Stimulated activated effector memory CD8-positive, alpha-beta T cell treated with anti-CD3 and anti-CD28 coated beads, Interleukin-12 subunit alpha, Interleukin-12 subunit beta, amount 100 ng/mL, for 72 hours (primary cell): ENCODE measurements at regions not wholly inside any gene's neighbourhood (a gene's known extent, or its start where the extent isn't known, plus 50 kb on each side); places are given as distances from the start of the nearest gene placed in this dataset.

Source experiments
- ATAC-seq: fragments of 150-1000 bp; cut with Tn5 transposase; 2 replicates; pipeline ENCODE4 v1.10.0; 2021
- DNase-seq, 2 donors: peaks; one replicate each; pipeline ENCODE4 v3.0.0; 2021 to 2022; ENCODE audit warnings: low spot score in 2 of 2
- H3K27ac Mint-ChIP-seq: one replicate; pipeline ENCODE4 v1.8.0; 2022; ENCODE audit warnings: mild to moderate bottlenecking, mixed read lengths
- H3K36me3 Mint-ChIP-seq: one replicate; pipeline ENCODE4 v1.8.0; 2022; ENCODE audit warnings: mild to moderate bottlenecking, mixed read lengths
- H3K4me1 Mint-ChIP-seq: one replicate; pipeline ENCODE4 v1.8.0; 2022; ENCODE audit warnings: mixed read lengths
- H3K4me3 Mint-ChIP-seq: one replicate; pipeline ENCODE4 v1.8.0; 2022; ENCODE audit warnings: mild to moderate bottlenecking, mixed read lengths
- H3K9me3 Mint-ChIP-seq: one replicate; pipeline ENCODE4 v1.8.0; 2022; ENCODE audit warnings: mixed read lengths

- Mint-ChIP-seq H3K27ac (no peak overlapping the region), H3K9me3 (peaks cover 20% of the 10 kb centered on the region), H3K4me3 (no peak overlapping the region), H3K4me1 (no peaks in the 10 kb centered on the region), H3K36me3 (no peaks in the 10 kb centered on the region)
- ATAC-seq (no peak), DNase-seq (no peak)
Measured at GRCh38 chr6:112822769-112823168, 475.6 kb downstream of the RFPL4B start.

DNA sequence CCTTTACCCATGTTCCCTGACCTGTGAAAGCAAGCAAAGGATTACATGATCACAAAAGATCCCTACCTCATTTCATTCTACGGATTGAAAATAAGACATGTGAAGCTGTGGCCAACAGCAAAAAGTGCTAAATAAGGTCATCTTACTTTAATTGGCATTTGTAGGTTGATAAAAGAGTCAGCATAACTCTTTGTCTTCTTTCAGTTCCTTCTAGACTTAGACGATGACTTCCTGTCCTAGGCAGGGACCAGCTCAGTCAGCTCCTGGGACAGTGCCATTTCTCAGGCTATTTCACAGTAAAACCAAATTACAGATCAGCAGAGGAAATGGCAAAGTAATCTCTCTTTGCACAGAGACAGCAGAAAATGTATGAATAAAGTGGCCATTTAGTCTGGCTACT lies 480.7 kb downstream of the RFPL4B start:
- DNase-seq = no peak
- H3K27ac Mint-ChIP-seq = no peak overlapping the region
- no peak for ATAC-seq
- no peaks in the 10 kb centered on the region for H3K4me1 Mint-ChIP-seq
- no peak overlapping the region for H3K4me3 Mint-ChIP-seq
- peaks cover 13% of the 10 kb centered on the region for H3K9me3 Mint-ChIP-seq
- no peaks in the 10 kb centered on the region for H3K36me3 Mint-ChIP-seq

DNA sequence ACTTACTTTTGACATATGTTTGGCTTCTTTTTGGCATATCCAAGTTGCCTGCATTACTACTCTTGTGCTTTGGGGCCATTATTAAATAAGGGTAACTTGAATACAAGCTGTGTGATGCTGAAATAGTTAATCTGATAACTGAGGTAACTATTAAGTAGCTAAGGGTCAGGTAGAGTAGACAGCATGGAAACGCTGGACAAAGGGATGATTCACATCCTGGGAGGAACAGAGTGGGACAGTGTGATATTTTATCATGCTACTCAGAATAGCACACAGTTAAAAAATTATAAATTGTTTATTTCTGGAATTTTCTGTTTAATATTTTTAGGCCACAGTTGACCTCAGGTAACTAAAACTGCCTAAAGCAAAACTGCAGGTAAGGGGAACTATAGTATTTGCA lies 483.9 kb downstream of the RFPL4B start:
- Mint-ChIP-seq H3K36me3 (no peaks in the 10 kb centered on the region), H3K4me1 (no peaks in the 10 kb centered on the region), H3K27ac (no peak overlapping the region), H3K4me3 (no peak overlapping the region), H3K9me3 (peaks cover 4% of the 10 kb centered on the region)
- DNase-seq (no peak), ATAC-seq (no peak)

GRCh38 chr6:112833581-112834131 lies 486.5 kb downstream of the RFPL4B start:
- no peak overlapping the region for H3K27ac Mint-ChIP-seq
- H3K9me3 Mint-ChIP-seq = peaks cover 3% of the 10 kb centered on the region
- H3K36me3 Mint-ChIP-seq = no peaks in the 10 kb centered on the region
- no peaks in the 10 kb centered on the region for H3K4me1 Mint-ChIP-seq
- no peak overlapping the region for H3K4me3 Mint-ChIP-seq
- ATAC-seq (no peak), DNase-seq (no peak)

DNA sequence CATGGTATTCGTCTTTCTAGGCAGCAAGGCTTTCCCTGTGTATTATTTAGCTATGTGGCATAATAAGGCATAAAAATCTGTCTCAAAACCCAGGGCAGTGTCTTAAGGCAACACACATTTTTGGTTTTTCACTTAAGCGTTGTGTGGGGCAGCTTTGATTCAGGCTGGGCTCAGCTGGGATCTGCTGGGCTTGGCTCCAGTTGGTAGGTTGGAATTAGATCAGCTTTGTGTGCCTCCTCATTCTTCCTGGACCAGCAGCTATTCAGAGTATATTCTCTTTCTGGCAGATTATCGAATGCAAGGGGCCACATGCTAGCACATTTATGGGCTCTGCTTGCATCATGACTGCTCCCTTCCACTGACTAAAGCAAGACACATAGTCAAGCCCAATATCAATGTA lies 487.9 kb downstream of the RFPL4B start:
- ATAC-seq = no peak
- H3K4me3 Mint-ChIP-seq = no peak overlapping the region
- no peaks in the 10 kb centered on the region for H3K4me1 Mint-ChIP-seq

DNA sequence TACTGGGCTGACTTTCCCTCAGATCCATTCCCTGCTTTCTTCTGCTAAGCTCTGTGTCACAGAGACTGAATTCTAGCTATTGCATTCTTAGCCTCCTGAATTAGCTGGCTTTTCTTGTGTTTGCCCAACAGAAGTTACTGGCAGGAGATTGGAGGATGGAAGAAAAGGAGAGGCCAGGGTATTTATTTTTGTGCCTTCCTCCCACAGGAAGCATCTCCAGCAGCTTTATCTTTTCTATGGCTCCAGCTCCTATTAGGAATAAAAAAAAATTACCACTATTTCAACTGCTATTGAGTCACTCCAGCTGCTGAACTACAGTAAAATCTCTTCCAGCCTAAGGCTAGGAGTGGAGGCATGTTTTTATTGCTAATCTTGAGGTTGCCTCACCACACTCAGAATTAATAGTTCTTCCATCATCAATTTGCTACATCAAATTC lies 492.4 kb downstream of the RFPL4B start:
- ATAC-seq (no peak), DNase-seq (no peak)
- Mint-ChIP-seq H3K36me3 (no peaks in the 10 kb centered on the region), H3K4me1 (no peaks in the 10 kb centered on the region), H3K9me3 (peaks cover 8% of the 10 kb centered on the region), H3K27ac (no peak overlapping the region), H3K4me3 (no peak overlapping the region)

More for the DNA sequence above, 487.9 kb downstream of the RFPL4B start:
- Mint-ChIP-seq H3K27ac (no peak overlapping the region), H3K9me3 (no peaks in the 10 kb centered on the region), H3K36me3 (no peaks in the 10 kb centered on the region)
- DNase-seq = no peak

DNA sequence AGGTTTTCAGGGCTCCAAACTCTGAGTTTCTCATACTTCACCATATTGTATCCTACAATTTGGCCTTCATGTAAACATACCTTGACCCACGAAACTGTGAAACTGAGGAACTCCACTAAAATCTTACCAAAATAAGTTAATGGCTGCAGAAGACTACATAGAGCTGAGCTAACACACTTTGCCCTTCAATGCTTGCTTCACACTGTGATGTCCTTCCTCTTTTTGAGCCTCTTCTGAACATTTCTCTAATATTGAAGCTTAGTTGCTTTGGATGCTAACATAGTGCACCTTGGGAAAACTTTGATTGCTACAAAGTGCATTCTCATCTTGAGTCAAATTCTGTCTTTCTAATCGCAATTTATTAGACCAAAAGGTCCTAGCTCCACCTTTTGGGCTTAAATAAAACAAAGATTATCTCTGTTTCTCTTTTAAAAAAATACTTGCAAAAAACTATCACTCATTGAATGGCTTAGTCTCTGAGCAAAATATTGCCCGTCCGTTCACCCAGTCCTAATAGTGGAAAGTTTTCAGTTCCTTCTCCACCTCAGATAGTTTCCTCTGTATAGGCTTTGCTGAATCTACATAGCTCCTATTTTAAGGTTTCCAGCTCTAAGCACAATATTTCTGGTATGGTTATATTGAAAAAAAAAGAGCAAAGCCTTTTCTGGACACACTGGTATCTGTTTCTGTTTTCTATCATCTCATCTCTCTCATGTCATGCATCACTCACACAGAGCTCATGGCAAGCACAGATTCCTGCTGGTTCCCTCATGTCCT lies 494.6 kb downstream of the RFPL4B start:
- ATAC-seq = no peak
- H3K4me1 Mint-ChIP-seq = no peaks in the 10 kb centered on the region
- H3K27ac Mint-ChIP-seq = no peak overlapping the region
- no peak overlapping the region for H3K4me3 Mint-ChIP-seq
- H3K9me3 Mint-ChIP-seq = peaks cover 10% of the 10 kb centered on the region
- DNase-seq = no peak
- H3K36me3 Mint-ChIP-seq = no peaks in the 10 kb centered on the region

DNA sequence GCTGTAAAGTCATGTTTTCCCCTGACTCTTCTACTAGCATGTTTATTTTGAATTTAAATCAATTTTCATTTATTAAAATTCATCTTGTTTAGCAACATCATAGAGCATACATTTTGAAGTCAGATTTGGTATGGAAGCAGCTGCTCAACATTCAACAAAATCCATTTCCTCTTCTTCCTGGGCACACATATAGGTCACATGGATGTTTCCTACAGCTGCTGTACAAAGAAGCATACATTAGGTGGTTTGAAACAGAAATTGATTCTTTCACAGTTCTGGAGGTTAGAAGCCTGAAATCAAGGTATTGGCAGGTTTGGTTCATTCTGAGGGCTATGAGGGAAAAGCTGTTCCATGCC lies 495.2 kb downstream of the RFPL4B start:
- Mint-ChIP-seq H3K4me3 (no peak overlapping the region), H3K4me1 (no peaks in the 10 kb centered on the region), H3K36me3 (no peaks in the 10 kb centered on the region), H3K27ac (no peak overlapping the region), H3K9me3 (peaks cover 10% of the 10 kb centered on the region)
- DNase-seq (no peak), ATAC-seq (no peak)

GRCh38 chr6:112846681-112847080 lies 499.6 kb downstream of the RFPL4B start:
- no peak for DNase-seq
- H3K9me3 Mint-ChIP-seq = peaks cover 12% of the 10 kb centered on the region
- no peak overlapping the region for H3K4me3 Mint-ChIP-seq
- no peaks in the 10 kb centered on the region for H3K36me3 Mint-ChIP-seq
- ATAC-seq = no peak
- H3K27ac Mint-ChIP-seq = no peak overlapping the region
- no peaks in the 10 kb centered on the region for H3K4me1 Mint-ChIP-seq

DNA sequence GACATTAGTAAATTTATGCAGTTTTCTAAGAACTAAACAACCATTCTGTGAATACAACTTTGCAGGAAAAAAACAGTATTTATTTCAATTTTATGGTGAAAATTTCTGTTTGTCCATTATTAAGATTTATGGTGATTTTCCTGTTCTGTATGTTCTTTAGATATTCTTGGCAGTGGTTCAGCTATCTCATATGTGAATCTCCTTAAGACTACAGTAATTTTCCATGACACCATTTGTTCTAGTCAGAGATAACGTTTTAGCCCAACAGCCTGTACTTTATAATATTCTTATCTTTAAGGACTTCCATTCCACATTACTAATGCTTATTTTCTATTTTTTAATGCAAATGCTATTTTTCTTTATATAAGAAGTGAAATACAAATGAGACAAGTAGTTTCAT lies 504.0 kb downstream of the RFPL4B start:
- H3K27ac Mint-ChIP-seq = no peak overlapping the region
- DNase-seq (no peak), ATAC-seq (no peak)
- no peaks in the 10 kb centered on the region for H3K36me3 Mint-ChIP-seq
- no peaks in the 10 kb centered on the region for H3K4me1 Mint-ChIP-seq
- H3K9me3 Mint-ChIP-seq = peaks cover 3% of the 10 kb centered on the region
- H3K4me3 Mint-ChIP-seq = no peak overlapping the region

GRCh38 chr6:112853162-112853561 lies 506.0 kb downstream of the RFPL4B start:
- Mint-ChIP-seq H3K36me3 (no peaks in the 10 kb centered on the region), H3K4me3 (no peak overlapping the region), H3K4me1 (no peaks in the 10 kb centered on the region), H3K27ac (no peak overlapping the region), H3K9me3 (peaks cover 5% of the 10 kb centered on the region)
- ATAC-seq (no peak), DNase-seq (no peak)

DNA sequence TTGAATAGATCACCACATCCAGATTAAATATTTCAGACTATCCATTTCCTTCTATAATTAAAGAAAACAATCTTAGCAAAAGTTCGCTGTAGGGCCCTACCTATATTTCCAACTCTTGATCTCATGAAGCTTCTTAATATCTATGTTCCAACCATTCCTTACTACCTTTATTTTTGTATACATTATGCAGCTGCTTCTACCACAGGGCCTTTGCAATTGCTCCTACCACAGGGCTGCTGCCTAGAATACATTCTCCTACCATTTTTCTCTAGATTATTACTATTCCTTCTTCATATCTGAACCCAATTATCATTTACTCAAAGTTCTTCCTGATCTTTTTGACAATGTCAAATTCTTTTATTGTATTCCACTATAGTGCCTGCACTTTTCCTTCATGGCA lies 516.6 kb downstream of the RFPL4B start:
- Mint-ChIP-seq H3K4me1 (no peaks in the 10 kb centered on the region), H3K27ac (no peak overlapping the region), H3K4me3 (no peak overlapping the region), H3K36me3 (no peaks in the 10 kb centered on the region), H3K9me3 (peaks cover 14% of the 10 kb centered on the region)
- ATAC-seq (no peak), DNase-seq (no peak)

GRCh38 chr6:112865131-112865530 lies 518.0 kb downstream of the RFPL4B start:
- no peak overlapping the region for H3K4me3 Mint-ChIP-seq
- no peak overlapping the region for H3K27ac Mint-ChIP-seq
- H3K36me3 Mint-ChIP-seq = no peaks in the 10 kb centered on the region
- no peaks in the 10 kb centered on the region for H3K4me1 Mint-ChIP-seq
- ATAC-seq = no peak
- DNase-seq = no peak
- peaks cover 21% of the 10 kb centered on the region for H3K9me3 Mint-ChIP-seq

DNA sequence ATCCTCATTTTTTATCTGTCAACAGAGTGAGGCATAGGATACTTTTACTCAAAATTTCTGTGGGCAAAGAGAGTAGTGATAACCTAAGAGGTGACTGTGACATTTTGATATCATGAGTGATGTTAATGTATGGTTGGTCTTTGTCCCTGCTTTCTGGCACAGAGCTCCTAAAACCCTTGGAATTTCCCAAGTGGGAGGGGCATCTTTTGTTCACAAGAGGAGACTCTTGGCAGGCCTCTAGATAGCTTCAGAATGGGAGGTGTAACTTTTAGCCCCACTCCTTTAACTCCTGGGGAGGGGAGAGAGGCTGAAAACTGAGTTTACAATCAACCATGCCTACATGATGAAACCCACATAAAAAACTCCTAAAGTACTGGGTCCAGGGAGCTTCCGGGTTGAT lies 527.8 kb downstream of the RFPL4B start:
- DNase-seq = no peak
- ATAC-seq = no peak
- no peak overlapping the region for H3K27ac Mint-ChIP-seq
- no peaks in the 10 kb centered on the region for H3K4me1 Mint-ChIP-seq
- H3K9me3 Mint-ChIP-seq = peaks cover 8% of the 10 kb centered on the region
- no peaks in the 10 kb centered on the region for H3K36me3 Mint-ChIP-seq
- no peak overlapping the region for H3K4me3 Mint-ChIP-seq

- H3K27ac Mint-ChIP-seq = no peak overlapping the region
- DNase-seq = no peak
Measured at GRCh38 chr6:112877134-112878100, 530.3 kb downstream of the RFPL4B start.

More at GRCh38 chr6:112877134-112878100, 530.3 kb downstream of the RFPL4B start:
- H3K4me1 Mint-ChIP-seq = no peaks in the 10 kb centered on the region
- H3K36me3 Mint-ChIP-seq = no peaks in the 10 kb centered on the region
- no peaks in the 10 kb centered on the region for H3K9me3 Mint-ChIP-seq
- no peak for ATAC-seq
- no peak overlapping the region for H3K4me3 Mint-ChIP-seq
